ENCODE measurements at regions not wholly inside any gene's neighbourhood (a gene's known extent, or its start where the extent isn't known, plus 50 kb on each side); places are given as distances from the start of the nearest gene placed in this dataset.

DNA sequence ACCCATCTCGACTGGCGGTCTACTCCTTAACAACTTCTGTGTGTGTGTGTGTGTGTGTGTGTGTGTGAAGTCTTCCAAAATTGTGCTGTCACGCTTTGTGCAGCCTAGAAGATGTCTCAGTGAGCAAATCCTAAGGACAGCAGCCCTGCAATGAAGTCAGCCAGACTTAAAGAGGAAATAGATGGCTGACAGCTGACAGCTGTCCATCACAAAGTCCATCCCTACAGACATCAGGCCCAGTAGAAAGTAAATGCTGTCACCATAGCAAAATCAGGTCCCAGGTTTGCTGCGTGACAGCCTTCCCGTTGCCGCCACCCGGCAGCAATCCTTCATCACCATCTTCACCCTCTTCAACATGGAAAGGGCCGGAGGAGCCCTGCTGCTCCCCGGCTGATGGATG is 416.0 kb downstream of the SOX9 start:
- Histone ChIP-seq H3K27me3 (no peaks in the 10 kb centered on the region), H3K36me3 (no peaks in the 10 kb centered on the region), H3K9me3 (no peaks in the 10 kb centered on the region), H3K4me1 (peaks cover 4% of the 10 kb centered on the region), H3K4me3 (ENCODE audit: low read depth, low read length) (no peak overlapping the region)
- no peak for DNase-seq
- TF ChIP-seq, protein P1, sequence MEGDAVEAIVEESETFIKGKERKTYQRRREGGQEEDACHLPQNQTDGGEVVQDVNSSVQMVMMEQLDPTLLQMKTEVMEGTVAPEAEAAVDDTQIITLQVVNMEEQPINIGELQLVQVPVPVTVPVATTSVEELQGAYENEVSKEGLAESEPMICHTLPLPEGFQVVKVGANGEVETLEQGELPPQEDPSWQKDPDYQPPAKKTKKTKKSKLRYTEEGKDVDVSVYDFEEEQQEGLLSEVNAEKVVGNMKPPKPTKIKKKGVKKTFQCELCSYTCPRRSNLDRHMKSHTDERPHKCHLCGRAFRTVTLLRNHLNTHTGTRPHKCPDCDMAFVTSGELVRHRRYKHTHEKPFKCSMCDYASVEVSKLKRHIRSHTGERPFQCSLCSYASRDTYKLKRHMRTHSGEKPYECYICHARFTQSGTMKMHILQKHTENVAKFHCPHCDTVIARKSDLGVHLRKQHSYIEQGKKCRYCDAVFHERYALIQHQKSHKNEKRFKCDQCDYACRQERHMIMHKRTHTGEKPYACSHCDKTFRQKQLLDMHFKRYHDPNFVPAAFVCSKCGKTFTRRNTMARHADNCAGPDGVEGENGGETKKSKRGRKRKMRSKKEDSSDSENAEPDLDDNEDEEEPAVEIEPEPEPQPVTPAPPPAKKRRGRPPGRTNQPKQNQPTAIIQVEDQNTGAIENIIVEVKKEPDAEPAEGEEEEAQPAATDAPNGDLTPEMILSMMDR (IDR thresholded peaks at IDR 0.05; ENCODE audit: low read depth, low read length): no peak

DNA sequence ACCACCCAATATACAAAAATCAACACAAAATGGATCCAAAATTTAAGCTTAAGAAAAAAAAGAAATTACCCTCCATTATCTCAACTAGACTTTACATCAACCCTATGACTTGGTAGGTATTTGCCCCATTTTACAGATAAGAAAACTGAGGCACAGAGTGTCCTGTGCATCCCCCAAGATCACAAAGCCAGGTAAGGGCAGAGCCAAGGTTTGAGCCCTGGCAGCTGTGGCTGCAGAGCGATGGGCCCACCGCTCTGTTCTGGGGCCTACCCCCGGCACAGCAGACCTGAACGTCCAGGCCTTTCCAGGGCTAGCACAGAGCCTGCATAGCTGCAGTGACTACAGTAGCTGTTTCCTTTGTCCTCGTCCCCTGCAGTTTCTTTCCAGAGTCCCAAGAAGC is 417.6 kb downstream of the SOX9 start:
- TF ChIP-seq, protein P1 (IDR thresholded peaks at IDR 0.05; ENCODE audit: low read depth, low read length): no peak
- Histone ChIP-seq H3K27me3 (no peaks in the 10 kb centered on the region), H3K4me3 (ENCODE audit: low read depth, low read length) (no peak overlapping the region), H3K36me3 (no peaks in the 10 kb centered on the region), H3K4me1 (peaks cover 4% of the 10 kb centered on the region), H3K9me3 (no peaks in the 10 kb centered on the region)
- DNase-seq: no peak

DNA sequence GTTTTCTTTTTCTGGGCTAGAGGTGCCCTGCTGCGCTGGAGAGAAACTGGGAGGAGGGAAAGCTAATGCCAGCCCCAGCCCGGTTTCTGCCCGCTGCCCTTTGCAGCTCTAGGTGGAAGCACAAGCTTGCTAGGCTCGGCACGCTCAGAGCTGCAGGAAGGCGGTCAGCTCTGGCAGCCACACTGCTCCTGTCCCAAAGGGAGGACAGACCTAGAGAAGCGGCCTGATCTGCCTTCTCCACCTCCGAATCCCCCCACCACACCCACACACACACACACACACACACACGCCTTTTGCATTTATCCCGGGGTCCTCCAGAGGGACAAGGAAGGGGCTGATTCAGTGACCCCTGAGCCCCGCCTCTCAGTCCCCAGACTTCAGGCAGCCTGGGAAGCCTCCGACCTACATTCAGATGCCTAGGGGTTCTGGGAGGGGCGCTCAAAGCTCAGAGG is 418.1 kb downstream of the SOX9 start:
- Histone ChIP-seq H3K27me3 (no peaks in the 10 kb centered on the region), H3K4me3 (ENCODE audit: low read depth, low read length) (no peak overlapping the region), H3K36me3 (no peaks in the 10 kb centered on the region), H3K9me3 (no peaks in the 10 kb centered on the region), H3K4me1 (peaks cover 4% of the 10 kb centered on the region)
- TF ChIP-seq, protein P1 (IDR thresholded peaks at IDR 0.05; ENCODE audit: low read depth, low read length): no peak
- DNase-seq: no peak

DNA sequence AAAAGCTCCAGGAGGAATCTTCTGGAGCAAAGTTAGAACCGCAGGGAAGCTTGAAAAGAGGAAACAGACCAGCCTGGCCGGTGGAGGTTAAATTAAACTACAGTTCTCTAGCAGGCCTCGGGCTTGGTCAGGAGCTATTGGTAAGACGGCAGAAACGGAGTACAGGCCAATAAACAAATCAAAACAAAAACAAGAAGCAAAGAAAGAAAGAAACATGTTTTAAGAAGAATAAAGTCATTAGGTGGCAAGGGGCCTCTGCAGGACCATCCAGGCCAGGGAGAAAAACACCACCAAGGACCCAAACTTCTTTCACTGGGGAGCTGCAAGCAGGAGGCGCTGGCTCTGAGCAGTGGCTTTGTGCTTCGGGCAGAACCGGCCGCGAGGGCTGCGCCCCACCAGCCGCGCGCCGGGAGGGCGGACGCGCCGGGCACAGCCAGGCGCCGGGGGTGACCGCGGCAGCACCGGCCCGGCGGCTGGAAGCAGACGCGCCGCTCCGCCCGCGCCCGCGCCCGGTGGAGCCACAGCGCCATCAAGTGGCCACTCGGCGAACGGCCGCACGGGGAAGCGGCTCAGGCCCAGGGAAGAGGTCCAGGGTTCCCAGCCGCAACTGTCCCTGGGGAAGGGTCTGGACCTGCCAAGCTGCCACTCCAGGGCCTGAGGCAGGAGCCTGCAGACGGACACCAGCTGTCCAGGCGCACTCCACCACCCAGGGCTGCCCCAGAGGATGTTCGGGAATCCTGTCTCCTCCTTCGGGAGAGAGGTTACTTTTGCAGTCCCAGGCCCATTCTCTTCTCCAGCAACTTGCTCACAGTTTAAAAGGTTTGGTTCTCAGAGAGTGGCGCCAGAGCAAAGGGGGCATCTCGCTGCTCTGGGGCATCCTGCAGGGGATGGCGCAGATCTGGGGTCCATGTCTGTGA is 419.4 kb downstream of the SOX9 start:
- peak; percentile 90 for DNase-seq

DNA sequence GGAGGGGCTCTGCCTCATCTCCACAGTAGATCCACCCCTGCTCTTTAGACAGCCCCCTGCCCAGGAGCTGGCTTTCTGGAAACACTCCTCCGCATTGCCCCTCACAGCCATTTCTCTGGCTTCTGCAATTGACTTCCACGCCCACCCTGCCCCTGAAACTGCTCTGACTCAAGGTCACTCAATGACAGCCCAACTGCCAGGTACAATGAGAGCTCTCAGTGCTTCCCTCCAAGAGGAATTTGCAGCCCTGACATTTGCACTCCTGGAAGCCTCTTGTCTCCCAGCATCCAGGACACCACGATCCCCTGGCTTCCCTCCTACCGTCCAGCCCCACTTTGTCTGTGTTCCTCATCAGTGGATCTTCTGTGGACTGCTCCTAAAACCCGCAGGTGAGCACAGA is 421.5 kb downstream of the SOX9 start:
- Histone ChIP-seq H3K27me3 (no peaks in the 10 kb centered on the region), H3K9me3 (no peaks in the 10 kb centered on the region), H3K36me3 (no peaks in the 10 kb centered on the region), H3K4me3 (ENCODE audit: low read depth, low read length) (no peak overlapping the region), H3K4me1 (peaks cover 4% of the 10 kb centered on the region)
- DNase-seq: no peak
- TF ChIP-seq, protein P1 (IDR thresholded peaks at IDR 0.05; ENCODE audit: low read depth, low read length): no peak

More for the DNA sequence above, 419.4 kb downstream of the SOX9 start:
- TF ChIP-seq, protein P1 (IDR thresholded peaks at IDR 0.05; ENCODE audit: low read depth, low read length): peak; percentile 65
- Histone ChIP-seq H3K36me3 (no peaks in the 10 kb centered on the region), H3K27me3 (no peaks in the 10 kb centered on the region), H3K4me3 (ENCODE audit: low read depth, low read length) (peak overlapping the region; percentile 19; the same call in 1 of the 2 replicates), H3K4me1 (peaks cover 4% of the 10 kb centered on the region), H3K9me3 (no peaks in the 10 kb centered on the region)

DNA sequence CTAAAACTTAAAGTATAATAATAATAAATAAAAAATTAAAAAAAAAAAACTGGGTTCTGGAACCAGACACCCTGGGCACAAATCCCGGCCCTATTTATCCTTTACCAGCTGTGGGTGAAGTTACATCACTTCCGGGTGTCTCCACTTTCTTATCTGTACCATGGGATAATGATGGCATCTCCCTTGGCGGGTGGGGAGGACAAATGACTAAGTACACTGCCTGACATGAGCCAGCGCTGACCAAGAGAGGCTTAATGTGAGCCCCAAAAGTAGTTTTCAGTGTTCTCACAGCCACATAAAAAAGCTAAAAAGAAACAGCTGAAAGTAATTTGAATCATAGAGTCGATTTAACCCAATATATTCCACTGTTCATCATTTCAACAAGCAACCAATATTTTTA is 424.9 kb downstream of the SOX9 start:
- Histone ChIP-seq H3K4me1 (no peaks in the 10 kb centered on the region), H3K36me3 (no peaks in the 10 kb centered on the region), H3K9me3 (no peaks in the 10 kb centered on the region), H3K4me3 (ENCODE audit: low read depth, low read length) (no peak overlapping the region), H3K27me3 (no peaks in the 10 kb centered on the region)
- TF ChIP-seq, protein P1 (IDR thresholded peaks at IDR 0.05; ENCODE audit: low read depth, low read length): no peak
- no peak for DNase-seq

All from BE2C (cell line).